Aorta (tissue), 5 donors: ENCODE measurements at regions not wholly inside any gene's neighbourhood (a gene's known extent, or its start where the extent isn't known, plus 50 kb on each side); places are given as distances from the start of the nearest gene placed in this dataset.

Source experiments
- ATAC-seq: fragments of 200-7000 bp; cut with Tn5 transposase; one replicate; pipeline ENCODE4 v1.9.1; 2022; ENCODE audit warnings: moderate library complexity; ENCODE audit not compliant: low FRiP score
- DNase-seq, 2 donors: peaks; one replicate each; pipeline ENCODE4 v3.0.0-alpha.2; 2020
- H3K27ac ChIP-seq, 2 donors: one replicate each; pipeline ENCODE4 v1.5.1; 2013; ENCODE audit warnings: low read length in 2 of 2, mild to moderate bottlenecking in 2 of 2, moderate library complexity in 2 of 2, control low read depth in 1 of 2, inconsistent platforms in 1 of 2, low read depth in 1 of 2
- H3K27me3 ChIP-seq, 2 donors: one replicate each; pipeline ENCODE4 v1.6.1; 2013; ENCODE audit warnings: control low read depth in 1 of 2, low read length in 1 of 2, mild to moderate bottlenecking in 1 of 2, moderate library complexity in 1 of 2; ENCODE audit not compliant: insufficient read depth in 2 of 2, control insufficient read depth in 1 of 2
- H3K36me3 ChIP-seq, 2 donors: one replicate each; pipeline ENCODE4 v1.6.1; 2013; ENCODE audit warnings: control low read depth in 1 of 2, low read length in 1 of 2, mild to moderate bottlenecking in 1 of 2; ENCODE audit not compliant: insufficient read depth in 2 of 2, control insufficient read depth in 1 of 2
- H3K4me1 ChIP-seq, 2 donors: one replicate each; pipeline ENCODE4 v1.6.1; 2013; ENCODE audit warnings: low read length in 2 of 2, control low read depth in 1 of 2, mild to moderate bottlenecking in 1 of 2, moderate library complexity in 1 of 2; ENCODE audit not compliant: insufficient read depth in 2 of 2, control insufficient read depth in 1 of 2
- H3K4me3 ChIP-seq, 2 donors: one replicate each; pipeline ENCODE4 v1.5.1; 2013; ENCODE audit warnings: low read length in 2 of 2, control low read depth in 1 of 2, mild to moderate bottlenecking in 1 of 2
- H3K9me3 ChIP-seq: one replicate; pipeline ENCODE4 v1.6.1; 2013; ENCODE audit warnings: mild to moderate bottlenecking, low read length; ENCODE audit not compliant: control insufficient read depth
- WGBS, 2 donors: extraction: QIAGEN DNeasy Blood & Tissue Kit; methylation state at CpG; one replicate each; pipeline ENCODE4 v1.1.7; 2013; 5-methylcytosine and 5-hydroxymethylcytosine counted together
- intact Hi-C, 2 donors: fragments of 100-400 bp; cut with DNase I; formaldehyde crosslinking; loops; one replicate each; pipeline versions ENCODE4 v1.14.2 to v1.15.0; 2022
- donor health status: healthy with polysubstance abuse.
- donor health status: Bipolar disorder and iron deficiency.
- donor health status: DM: no; HTN: no; CAD: no.
- donor health status: DM: no; HTN: no; CAD: no.
- donor health status: DM: yes; HTN: yes; CAD: no.

DNA sequence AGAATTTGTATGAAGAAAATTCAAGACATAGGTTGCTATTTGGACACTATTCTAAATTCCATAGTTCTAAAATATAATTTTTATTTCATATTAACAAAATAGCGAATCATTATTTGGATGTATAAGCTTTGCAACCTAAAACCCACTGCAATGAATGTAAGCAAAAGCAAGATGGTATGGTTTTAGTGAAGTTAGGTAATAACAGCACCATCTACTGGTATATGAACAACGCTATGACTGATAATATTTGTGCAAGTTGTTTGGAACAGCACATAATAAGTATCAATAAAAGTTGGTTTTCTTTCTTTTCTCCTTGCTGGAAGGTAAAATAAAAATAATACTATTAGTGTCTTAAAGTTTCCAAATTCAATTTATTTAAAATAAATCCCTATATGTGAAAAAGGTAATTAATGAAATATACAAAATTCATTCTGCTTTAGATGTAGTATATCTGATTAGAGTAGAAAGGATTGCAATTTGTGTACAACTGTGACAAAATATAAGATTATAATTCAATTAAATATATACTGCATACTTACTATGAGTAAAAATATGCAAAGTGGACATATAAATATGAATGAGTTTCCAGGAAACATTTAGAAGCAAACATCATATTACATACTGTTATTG lies 79.0 kb upstream of the LSM8 start:
- no peak overlapping the region for H3K27ac ChIP-seq
- no peak for ATAC-seq
- no peaks in the 10 kb centered on the region for H3K36me3 ChIP-seq
- no peak overlapping the region for H3K4me3 ChIP-seq
- no peaks in the 10 kb centered on the region for H3K27me3 ChIP-seq
- WGBS, 2 donors, result 7 to 9% methylated on average over 2 of the region's 2 CpGs
- H3K4me1 ChIP-seq, result no peaks in the 10 kb centered on the region
- no peak for DNase-seq
- H3K9me3 ChIP-seq, result no peaks in the 10 kb centered on the region
- intact Hi-C loops, result no loop called here

DNA sequence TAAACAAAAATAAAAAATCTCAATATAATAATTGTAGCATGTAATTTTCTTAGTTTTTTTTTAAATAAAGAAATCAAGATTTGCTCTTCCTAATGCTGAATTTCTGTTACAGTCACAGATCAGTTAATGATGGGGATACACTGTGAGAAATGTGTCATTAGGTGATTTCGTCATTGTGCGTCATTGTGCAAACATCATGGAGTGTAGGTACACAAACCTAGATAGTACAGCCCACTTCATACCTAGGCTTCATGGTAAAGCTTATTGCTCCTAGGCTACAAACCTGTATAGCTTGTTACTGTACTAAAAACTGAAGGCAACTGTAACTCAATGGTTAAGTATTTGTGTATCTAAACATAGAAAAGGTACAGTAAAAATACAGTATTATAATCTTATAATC lies 74.4 kb upstream of the LSM8 start:
- no peaks in the 10 kb centered on the region for H3K27me3 ChIP-seq
- ATAC-seq, result no peak
- no peak overlapping the region for H3K27ac ChIP-seq
- no peaks in the 10 kb centered on the region for H3K36me3 ChIP-seq
- WGBS, 2 donors, result 82 to 88% methylated on average over 2 of the region's 2 CpGs
- H3K4me1 ChIP-seq, result no peaks in the 10 kb centered on the region
- no peaks in the 10 kb centered on the region for H3K9me3 ChIP-seq
- no peak for DNase-seq
- H3K4me3 ChIP-seq, result no peak overlapping the region
- intact Hi-C loops, result no loop called here

GRCh38 chr7:118110178-118110925 lies 73.6 kb upstream of the LSM8 start:
- H3K4me3 ChIP-seq, result no peak overlapping the region
- no peaks in the 10 kb centered on the region for H3K27me3 ChIP-seq
- peaks cover 1% of the 10 kb centered on the region for H3K9me3 ChIP-seq
- DNase-seq (no peak), ATAC-seq (no peak)
- no peaks in the 10 kb centered on the region for H3K36me3 ChIP-seq
- H3K27ac ChIP-seq, result no peak overlapping the region
- WGBS, 2 donors, result 92 to 95% methylated on average over 2 of the region's 2 CpGs
- H3K4me1 ChIP-seq, result no peaks in the 10 kb centered on the region
- intact Hi-C loops, result no loop called here

DNA sequence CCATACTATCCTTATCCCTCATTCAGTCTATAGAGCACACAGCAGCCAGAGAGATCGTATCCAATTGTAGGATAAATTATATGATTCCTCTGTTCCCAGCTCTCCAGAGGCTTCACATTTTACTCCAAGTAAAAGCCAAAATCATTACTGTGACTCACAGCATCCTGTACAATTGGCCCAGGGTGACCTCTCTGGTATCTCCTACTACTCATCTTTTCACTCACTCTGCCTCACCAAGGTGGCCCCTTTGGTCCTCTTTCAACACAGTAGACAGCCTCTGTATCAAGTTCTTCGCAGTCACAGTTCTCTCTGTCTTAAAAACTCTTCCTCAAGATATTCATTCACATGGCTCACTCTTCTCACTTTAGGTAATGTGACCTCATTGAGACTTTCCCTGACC lies 72.6 kb upstream of the LSM8 start:
- H3K27ac ChIP-seq, result no peak overlapping the region
- ATAC-seq (no peak), DNase-seq (no peak)
- no peaks in the 10 kb centered on the region for H3K27me3 ChIP-seq
- no peaks in the 10 kb centered on the region for H3K4me1 ChIP-seq
- 58 to 72% methylated on average over 2 of the region's 2 CpGs for WGBS, 2 donors
- intact Hi-C loops, result no loop called here
- H3K36me3 ChIP-seq, result no peaks in the 10 kb centered on the region
- no peak overlapping the region for H3K4me3 ChIP-seq
- H3K9me3 ChIP-seq, result peaks cover 2% of the 10 kb centered on the region

DNA sequence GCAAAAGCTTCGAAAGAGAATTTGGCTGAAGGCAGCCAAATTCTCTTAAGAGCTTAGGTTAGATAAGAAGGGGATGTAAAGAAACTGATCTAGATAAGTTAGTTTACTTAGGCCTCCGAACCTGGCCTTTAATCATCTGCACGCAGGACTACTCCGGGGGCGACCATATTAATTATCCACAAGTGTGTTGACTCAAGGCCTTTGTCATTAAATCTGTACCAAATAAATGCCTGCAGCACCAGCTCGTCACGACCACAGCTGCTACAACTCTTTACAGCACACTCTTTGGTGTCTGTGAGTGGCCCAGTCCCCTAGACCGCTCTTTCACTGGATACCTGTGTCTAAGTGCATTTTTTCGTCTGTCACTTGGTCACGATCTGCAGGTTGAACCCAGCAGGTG lies 69.8 kb upstream of the LSM8 start:
- intact Hi-C loops, result no loop called here

GRCh38 chr7:118129041-118129795 lies 54.7 kb upstream of the LSM8 start:
- H3K9me3 ChIP-seq, result peaks cover 2% of the 10 kb centered on the region
- no peaks in the 10 kb centered on the region for H3K27me3 ChIP-seq

More for the DNA sequence above, 69.8 kb upstream of the LSM8 start:
- Histone ChIP-seq H3K4me3 (no peak overlapping the region), H3K27me3 (no peaks in the 10 kb centered on the region), H3K27ac (no peak overlapping the region), H3K36me3 (no peaks in the 10 kb centered on the region), H3K9me3 (peaks cover 2% of the 10 kb centered on the region), H3K4me1 (no peaks in the 10 kb centered on the region)
- DNase-seq (no peak), ATAC-seq (no peak)
- 77 to 80% methylated on average over 10 of the region's 10 CpGs for WGBS, 2 donors

DNA sequence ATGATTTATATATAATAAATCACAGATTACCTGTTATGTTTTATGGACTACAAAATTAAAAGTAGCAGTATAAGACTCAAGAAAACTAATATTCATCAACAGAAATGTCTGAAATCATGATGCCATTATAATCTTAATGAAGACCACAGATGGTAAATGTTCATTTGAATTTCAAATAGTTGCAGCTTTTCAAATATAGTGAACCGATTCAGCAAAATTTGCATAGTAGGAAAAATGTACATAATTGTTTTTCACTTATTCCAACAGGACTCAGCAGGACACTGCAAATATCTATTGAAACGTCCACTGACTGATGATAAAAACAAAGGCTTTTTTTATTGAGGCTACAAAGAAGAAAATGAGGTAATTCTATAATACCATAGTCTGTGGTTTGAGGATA lies 51.2 kb upstream of the LSM8 start:
- Histone ChIP-seq H3K27ac (no peak overlapping the region), H3K9me3 (peaks cover 2% of the 10 kb centered on the region), H3K4me3 (no peak overlapping the region), H3K36me3 (no peaks in the 10 kb centered on the region), H3K4me1 (no peaks in the 10 kb centered on the region), H3K27me3 (no peaks in the 10 kb centered on the region)
- DNase-seq (no peak), ATAC-seq (no peak)
- intact Hi-C loops, result no loop called here
- WGBS, 2 donors, result 61 to 68% methylated on average over 2 of the region's 2 CpGs

More at GRCh38 chr7:118129041-118129795, 54.7 kb upstream of the LSM8 start:
- DNase-seq (no peak), ATAC-seq (no peak)
- Histone ChIP-seq H3K36me3 (no peaks in the 10 kb centered on the region), H3K4me3 (no peak overlapping the region), H3K4me1 (no peaks in the 10 kb centered on the region), H3K27ac (no peak overlapping the region)
- intact Hi-C loops, result no loop called here
- 29 to 31% methylated on average over 3 of the region's 3 CpGs for WGBS, 2 donors
